ENCODE measurements at regions not wholly inside any gene's neighbourhood (a gene's known extent, or its start where the extent isn't known, plus 50 kb on each side); places are given as distances from the start of the nearest gene placed in this dataset.

DNA sequence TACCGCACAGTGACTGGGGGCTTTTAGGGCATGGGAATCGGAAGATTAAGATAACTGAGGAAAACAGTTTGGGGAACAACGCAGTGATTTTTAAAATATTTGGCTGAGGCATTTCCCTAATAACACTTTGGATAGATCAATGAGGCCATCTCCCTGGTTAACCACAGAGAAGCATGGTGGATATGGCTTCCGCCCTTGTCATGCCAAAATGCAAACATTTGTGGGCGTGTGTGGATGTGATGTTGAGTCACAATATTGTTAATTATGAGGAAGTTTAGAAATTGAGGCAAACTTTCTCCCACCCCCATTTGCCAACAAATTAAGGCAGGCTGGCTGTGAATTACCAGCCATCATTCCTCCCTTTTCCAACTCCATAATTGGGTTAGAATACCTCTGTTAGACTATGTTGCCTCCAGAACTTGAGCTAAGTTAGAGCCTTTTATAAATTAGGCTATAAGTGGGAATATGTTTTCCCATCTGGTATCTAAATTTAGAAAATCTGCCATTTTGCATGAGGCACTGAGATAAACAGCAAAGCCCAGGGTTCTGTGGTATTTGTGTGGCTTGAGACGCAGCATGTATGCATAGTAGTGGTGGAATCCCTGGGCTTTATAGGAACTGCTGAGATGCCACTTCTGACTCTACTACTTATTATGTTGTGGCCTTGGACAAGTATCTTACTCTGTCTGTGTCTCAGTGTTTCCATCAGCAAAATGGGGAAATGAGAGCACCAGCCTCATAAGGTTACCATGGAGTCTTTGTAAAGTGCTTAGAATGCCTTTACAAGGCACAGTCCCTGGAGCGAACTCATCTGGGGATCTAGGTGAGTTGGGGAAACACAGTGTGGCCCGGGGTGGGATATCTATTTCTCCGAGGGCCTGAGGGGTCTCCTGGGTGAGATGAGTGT lies 154.6 kb downstream of the C1orf94 start:
- DNase-seq, result no peak

DNA sequence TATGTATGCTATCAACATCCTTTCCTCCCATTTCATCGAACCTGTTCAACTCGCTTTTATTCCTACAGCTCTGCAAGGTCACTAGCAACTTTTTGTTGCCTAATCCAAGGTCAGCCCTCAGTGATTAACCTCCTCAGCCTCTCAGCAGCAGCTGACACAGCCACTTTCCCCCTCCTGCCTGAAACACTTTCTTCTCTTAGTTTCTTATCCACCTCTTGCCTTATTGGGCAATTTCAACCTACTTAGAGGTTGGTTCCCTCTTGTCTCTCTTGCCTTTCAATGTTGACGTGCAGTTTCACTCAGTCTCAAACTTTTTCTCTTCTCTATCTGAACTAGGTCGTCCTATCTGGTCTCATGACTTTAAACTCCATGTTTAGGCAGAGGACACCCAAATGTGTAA lies 156.3 kb downstream of the C1orf94 start:
- no peak for DNase-seq

DNA sequence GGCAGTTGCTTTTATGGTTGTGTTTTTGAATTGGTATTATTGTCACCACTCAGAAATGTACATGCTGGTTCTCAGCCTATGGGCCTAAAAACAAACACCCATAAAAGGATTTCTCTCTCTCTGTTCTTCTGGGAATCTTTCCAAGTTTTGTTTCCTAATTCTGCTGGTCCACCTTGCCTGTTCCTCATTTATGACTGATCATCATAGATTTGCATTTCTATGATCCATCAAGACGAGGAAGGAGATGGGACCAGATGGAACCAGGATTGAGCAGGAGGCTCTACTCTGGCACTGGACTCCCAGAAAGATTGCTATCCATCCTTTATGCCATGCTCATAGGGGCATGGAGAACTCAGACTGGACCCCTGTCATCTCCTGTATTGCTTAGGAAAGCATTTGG lies 162.2 kb downstream of the C1orf94 start:
- no peak for DNase-seq

DNA sequence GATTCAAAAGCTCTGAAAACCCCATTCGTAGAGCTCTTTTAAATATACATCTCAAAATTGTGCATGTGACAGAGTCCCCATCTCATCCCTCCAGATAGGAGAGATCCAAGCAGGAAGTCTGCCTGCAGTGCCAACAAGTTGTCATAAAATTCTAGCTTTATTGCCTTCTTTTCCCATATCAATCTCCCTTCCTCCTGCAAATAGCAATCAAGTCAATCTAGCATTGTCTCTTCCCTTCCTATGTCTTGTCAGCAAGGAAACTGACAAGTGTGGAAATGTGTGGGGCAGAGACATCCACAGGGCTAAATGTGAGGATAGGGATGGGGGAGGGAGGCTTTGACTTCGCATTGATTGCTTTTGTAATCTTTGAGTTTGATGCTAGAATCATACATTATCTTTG lies 165.2 kb downstream of the C1orf94 start:
- no peak for DNase-seq

DNA sequence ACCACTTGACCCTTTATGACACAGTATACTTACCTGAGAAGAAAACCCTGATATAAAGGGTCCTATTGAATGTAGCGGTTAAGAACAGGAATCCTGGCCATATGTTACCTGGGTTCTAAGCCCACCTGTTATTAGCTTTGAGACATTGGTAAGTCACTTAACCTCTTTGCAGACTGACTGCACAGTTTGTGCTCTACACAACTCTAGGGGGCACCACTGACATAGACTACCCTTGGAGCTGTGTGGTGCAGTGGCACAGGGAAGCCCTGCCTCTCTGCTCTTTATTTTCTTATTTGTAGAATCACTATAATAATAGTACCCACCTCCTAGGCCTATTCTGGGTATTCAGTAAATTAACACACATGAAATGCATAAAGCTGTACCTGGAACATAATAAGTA lies 165.6 kb downstream of the C1orf94 start:
- no peak for DNase-seq

DNA sequence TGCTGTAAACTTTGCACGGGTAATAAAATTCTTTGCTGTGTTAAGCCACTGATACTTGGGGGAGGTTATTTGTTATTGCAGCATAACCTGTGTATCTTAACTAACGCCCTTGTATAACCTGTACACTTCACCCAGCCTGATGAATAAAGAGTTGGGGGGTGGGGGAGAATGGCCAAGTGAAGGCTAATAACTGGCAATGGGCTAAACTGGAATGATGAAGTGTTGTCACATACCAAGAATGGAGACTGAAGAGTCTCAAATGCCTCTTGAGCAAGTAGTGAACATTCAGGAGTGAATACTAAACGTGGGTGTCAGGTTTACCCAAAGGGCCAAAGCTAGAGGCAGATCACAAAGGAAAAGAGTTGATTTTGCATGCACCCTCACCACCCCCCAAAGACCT lies 169.4 kb downstream of the C1orf94 start:
- no peak for DNase-seq

DNA sequence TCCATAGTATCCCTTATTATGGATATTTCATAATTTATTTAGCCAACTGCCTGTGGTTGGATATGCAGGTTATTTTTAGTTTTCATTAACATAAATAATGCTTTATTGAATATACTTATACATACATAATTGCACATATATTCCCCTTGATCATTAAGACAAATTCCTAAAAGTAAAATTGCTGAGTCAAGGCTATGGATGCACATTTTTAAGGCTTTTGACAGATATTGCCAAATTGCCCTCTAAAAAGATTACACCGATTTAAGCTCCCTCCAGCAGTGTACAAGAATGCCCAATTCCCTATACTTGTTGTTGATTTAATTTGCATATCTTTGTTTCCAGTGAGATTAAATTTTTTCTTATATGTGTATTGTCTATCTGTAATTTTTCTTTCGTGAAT lies 176.7 kb downstream of the C1orf94 start:
- DNase-seq, result no peak

DNA sequence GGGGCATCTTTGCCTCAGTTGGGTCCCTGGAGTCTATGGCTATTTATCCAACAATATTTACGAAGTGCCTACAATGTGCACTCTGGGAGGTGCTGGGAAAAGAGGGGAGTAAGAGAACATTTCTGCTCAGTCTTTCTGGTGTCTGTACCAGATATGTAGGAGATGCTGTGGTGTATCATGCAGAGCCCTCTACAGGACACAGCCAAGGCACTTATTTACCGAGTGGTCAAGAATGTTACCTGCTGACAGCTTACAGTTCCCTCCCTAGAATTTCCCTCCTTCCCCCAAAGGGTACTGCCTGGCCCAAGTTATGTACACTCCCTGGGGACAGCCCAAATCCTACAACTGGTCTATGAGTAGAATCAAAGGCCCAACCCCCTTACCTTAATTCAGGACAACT lies 177.7 kb downstream of the C1orf94 start:
- no peak for DNase-seq

DNA sequence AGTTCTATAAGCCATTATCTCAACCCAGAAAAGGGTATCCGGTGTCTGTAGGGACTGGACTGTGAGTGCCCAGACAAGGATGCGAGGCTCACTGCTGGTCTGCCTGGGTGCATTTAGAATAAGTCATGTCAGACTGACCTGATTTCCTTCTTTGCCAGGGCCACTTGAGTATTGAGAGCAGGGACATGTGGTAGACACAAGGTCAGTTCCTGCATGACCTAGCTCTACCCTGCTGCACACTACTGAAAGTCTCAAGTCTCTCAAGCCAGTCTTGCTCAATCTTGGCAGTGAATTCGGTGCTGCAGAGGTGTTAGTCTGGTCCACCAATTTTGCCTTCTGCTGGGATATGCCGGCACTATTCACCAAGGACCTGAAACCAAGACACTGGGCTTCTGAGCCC lies 180.1 kb downstream of the C1orf94 start:
- no peak for DNase-seq

DNA sequence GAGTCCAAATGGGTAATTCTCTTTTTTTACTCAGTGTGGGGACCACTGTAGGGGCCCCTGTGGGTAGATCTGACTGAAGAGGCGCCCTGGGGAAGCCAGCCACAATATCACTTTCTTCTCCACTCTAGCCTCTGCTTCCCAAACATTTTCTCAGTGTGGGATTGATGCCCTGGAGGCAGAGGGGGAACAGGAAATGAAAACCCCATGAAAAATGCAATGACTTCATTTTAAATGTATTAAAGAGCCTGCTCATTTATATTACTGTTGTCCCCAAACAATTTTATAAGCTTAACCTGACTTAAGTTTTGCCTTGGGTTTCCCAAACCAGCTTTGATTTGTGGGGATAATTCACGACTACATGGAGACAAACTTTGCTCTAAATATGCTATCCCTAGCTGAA lies 181.9 kb downstream of the C1orf94 start:
- no peak for DNase-seq

DNA sequence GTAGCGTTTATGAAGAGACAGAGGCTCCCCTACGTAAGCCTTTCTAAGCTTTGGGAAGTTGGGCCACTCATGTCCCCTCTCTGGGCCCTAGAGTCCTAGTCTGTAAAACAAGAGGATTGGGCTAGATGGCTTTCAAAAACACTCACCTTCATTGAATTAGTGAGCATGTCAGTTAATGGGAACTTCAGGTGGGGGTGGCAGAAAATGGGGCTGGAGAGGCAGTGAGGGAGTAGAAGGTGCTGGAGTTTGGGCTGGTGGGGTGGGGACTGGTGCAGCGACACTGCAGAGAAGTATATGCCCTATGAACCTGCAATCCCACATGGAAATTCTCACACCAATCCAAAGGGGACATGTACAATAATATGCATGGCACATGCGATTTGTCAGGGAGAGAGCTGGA lies 182.7 kb downstream of the C1orf94 start:
- DNase-seq, result no peak

DNA sequence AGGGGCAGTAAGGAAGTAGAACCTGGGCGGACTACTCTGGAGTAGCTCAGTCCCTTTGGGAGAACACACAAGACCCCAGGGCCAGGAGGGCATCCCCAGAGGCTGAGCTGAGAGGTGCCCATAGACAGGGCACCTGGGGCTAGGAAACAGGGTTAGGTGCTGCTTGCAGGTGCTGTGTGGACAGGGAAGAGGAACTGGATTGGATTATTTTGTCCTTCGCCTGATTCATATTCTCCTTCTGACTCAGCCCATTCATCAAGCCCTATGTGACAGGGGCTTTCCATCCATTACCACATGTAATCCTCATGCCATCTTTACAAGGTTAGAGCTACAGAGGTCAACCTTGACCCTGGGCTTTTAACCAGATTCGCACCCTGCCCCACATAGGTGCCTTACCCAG lies 183.9 kb downstream of the C1orf94 start:
- DNase-seq, result no peak

DNA sequence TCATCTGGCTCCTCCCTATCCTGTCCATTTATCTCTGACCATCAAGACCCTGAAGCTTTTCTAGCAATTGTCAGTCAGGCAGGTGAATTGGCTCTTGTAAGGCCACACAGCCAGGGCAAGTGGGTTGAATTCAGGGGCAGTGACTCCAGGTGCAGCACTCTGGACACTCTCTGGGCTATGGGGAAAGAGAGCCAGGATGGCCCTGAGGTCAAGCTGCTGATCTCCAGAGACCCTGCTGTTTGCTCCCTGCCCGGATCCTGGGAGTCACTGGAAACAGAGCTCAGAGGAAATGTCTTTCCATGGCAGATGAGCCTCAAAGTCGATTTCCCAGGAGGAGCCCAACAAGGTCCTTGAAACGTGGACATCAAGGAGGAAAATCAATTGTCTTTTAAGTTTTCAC lies 184.4 kb downstream of the C1orf94 start:
- DNase-seq, result no peak

DNA sequence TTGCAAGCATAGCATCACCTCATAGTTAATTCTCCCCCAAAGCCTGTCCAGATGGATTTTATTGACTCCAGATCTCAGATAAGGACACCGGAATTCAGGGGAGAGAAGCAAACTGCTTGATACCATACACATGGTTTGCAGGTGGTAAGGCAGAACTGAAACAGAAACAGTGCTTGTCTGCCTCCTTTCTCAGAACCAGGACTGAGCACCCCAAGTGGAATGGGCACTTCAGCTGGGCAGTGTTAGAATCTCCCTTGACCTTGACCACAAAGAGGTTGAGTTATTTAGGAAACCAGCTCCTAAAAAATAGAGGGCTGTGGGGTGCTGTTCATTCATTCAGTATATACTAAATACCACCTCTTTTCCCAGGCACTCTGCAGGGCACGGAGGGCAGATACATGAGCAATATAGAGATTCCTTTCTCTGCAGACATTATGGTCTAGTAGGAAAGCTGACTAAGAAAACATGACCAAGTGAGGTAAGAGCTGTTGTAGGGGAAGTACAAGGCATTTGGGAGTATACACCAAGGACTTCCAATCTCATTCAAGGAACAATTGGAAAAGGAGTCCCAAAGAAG lies 185.2 kb downstream of the C1orf94 start:
- no peak for DNase-seq

DNA sequence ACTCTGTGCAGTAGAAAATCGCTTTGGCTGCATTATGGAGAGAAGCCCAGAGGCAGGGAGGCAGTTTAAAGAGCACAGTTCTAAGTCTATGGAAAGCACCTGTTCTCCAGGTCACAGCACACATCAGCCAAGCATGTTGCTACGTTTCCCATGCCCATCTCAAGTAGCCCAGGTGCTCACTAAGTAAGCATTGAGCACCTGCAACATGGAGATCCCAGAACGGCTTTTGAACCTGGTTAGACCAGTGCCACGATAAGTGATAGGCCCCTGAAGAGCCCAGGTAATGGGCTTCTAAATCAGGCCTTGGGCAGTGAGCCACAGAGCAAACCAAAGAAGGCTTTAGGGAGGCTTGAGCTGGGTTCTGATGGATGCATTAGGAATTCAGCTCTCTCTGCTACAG lies 186.2 kb downstream of the C1orf94 start:
- no peak for DNase-seq

DNA sequence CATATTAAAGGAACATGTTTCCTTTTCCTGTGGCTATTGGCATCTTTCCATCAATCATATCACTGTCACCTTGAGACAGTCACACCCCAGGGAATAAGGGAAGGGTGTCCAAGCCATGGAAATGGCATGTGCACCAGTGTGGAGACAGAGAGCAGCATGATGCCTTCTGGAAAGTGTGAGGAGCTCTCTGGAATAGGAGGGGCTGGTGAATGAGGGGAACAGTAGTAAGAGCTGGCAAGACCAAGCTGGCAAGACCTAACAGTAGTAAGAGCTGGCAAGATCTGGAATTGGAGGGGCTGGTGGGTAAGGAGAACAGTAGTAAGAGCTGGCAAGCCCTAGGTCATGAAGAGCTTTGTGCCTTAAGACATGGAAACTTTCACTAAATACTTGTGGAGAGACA lies 186.7 kb downstream of the C1orf94 start:
- no peak for DNase-seq

DNA sequence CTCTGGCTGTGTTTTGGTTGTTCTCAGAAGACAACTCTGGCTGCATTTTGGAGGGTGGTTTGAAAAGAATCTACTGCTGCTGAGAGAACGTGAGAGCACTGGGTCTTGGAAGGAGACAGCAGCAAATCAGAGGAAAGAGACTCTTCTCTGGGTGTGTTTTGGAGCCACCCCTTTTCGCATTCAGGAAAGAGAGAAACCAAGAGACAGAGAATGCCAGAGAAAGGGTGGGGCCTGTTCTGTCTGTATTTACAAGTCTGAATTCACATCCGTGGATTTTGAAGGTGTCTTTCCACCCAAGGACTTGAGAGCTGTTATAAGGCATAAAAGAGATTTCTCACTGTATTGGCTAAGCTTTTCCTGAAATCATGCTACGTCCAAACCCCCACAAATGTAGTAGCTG lies 187.2 kb downstream of the C1orf94 start:
- no peak for DNase-seq

DNA sequence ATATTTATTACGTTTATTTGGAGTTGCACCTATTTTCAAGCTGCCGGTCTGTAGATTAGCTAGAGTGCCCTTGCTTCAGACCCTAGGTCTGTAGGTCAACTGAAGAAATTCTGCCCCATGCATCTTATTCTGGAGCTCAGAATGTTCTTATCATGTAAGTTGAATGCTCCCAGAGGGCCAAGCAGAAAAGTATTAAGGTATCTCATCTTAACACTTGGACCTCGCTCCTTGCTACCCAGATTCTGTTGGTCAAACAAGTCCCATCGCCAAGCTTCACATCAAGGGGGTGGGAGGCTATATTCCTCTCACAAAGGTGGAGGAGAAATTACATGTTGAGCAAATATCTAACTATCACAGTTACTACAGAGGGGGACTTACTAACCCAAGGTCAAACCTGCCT lies 187.7 kb downstream of the C1orf94 start:
- no peak for DNase-seq

DNA sequence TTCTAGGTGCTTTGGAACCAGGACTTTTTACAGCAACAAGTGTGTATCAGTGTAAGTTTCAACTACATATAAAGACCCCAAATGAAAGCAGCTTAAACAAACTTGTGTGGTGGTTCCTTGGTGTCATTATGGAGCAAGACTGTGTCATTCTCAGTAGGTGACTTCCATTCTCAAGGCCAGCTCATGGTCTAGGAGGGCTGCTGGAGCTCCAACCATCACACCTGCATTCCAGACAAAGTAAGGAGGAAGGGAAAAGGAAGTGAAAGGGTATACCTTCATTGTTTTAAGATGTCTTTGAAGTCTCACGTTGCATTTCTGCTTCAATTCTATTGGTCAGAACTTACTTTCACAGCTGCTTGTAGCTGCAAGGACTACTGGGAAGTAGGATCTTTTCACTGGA lies 188.6 kb downstream of the C1orf94 start:
- no peak for DNase-seq

DNA sequence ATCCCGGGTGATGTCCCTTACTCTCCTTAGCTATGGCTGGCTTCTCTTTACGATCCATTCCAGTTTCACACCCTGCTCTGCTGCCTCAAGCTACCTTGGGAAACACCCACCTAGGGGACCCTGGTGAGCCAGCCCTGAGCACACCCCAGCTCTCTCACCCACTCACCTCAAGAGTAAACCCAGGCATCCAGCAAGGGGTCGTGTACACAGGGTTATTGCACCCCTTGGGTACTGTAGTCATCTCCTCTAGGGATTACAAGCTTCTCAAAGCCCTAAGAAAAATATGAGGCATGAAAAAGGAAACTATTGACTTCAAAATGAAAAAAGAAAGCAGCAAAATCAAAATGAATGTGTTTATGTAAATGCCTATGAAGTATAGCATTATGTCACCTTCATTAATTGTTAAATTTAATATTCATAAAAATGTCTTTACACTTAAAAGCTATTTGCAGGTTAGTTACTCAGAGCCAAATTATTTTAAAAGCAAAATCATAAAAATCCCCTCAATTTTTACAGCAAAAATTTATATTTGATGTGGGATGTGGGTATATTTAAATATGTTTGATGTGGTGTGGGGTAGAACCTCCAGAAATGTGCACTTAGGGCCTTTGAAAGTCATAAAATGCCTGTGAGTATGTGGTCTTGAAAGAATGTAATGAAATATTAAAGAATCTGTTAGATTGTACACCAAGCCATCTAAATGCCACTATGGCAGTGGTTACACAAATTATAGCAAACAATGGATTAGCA lies 190.3 kb downstream of the C1orf94 start:
- no peak for DNase-seq

DNA sequence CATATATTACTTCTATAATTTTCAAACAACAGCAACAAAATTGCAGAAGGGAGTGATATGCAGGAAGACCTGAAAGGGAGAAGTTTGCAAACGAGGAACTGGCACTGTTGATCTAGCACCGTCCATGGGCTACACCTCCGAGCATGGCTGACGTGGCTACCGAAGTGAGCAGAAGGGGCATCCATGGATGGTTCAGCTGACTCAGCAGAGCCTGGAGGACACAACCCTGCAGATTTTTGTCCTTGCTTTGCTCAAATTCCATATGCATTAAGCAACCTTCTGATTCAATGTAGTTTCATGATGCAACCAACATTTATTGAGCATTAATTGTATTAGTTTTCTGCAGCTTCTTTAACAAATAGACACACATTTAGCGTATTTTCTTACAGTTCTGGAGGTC lies 191.2 kb downstream of the C1orf94 start:
- DNase-seq, result no peak

DNA sequence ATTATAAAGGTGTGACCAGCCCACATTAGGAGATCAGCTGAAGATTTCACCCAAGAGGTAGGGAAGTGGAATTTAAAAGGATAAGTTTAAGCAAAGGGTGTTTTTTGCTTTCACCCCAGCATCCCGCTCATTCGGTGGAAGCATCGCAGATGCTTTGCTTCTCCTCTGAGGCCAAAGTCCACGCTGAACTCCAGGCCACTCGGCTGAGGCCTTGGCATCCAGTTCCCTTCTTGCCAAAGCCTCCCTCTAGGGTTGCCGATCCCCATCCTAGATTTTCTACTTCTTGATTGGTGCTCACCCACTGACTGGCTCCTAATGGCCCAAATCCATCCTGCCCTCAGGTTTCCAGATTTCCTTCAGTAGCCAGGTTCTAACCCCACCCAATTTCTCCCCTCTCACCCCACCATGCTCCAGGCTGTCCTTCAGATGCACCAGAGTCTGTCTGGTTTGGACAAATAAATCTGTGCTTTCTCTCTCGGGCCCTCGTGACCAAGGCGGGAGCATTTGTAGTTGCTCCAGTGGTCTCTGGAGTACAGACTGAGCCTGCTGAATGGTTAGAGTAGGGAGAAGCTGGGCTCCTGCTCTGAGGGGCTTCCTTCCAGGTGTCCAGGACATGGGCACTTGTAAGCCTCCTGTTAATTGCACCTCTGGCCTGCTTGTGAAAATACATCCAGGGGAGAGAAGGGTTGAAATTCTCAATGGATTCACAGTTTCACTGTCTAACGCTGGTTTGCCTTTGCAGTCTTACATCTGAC lies 193.2 kb downstream of the C1orf94 start:
- DNase-seq, result no peak

DNA sequence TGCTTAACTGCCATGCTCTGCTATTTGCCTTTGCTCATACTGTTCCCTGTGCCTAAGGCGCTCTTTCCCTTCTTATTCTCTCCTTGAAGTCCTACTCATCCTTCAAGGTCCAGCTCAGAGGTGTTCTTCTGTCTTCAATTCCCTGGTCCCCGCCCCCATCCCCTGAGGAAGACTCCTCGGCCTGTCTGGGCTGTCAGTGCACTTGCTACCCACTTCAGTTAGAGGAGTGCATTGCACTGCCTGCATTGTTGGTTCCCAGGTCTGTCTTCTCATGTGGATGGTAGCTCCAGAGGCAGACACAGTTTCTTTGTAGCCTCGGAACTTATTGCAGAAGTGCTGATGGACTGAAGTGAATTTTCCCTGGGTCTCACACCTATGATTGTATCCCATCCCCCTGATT lies 194.0 kb downstream of the C1orf94 start:
- no peak for DNase-seq
